ENCODE measurements at regions not wholly inside any gene's neighbourhood (a gene's known extent, or its start where the extent isn't known, plus 50 kb on each side); places are given as distances from the start of the nearest gene placed in this dataset.

DNA sequence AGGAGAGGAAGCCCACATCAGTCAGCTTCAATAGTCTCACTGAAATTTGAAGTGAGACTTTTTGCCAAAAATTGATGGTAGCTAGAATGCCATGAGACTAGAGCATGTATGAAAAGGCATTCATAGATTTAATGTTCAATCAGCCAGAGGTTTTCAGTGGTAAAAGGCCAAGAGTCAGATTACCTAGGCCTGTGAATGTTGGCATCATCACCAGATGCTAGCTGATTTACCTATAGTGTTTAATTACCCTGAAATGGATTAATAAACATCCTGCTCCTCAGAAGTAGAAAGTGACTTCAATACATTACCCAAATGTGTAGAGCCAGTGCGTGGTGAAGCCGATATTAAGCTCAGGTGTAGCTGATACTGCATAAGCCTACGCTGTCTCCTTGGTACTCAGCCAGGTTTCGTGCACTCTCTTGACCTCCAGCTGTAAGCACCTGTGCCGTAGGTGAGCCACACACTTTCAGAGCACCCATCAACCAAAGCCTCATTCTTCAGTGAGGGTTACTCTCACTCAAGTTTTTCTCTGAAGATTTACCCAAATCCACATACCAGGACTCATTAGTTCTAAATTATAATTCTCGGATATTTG lies 1140.3 kb upstream of the SLC10A2 start:
- Histone ChIP-seq H3K27ac (no peak overlapping the region), H3K36me3 (replicated peaks) (no peaks in the 10 kb centered on the region), H3K27me3 (replicated peaks) (no peaks in the 10 kb centered on the region), H3K4me3 (ENCODE audit: low read depth, low read length) (no peak overlapping the region)
- in situ Hi-C loops (cut with HindIII; ENCODE audit: low pct_ligation_motif_present, low sequenced_read_pairs) = no loop called here
- no peak for DNase-seq
- TF ChIP-seq, protein P1, sequence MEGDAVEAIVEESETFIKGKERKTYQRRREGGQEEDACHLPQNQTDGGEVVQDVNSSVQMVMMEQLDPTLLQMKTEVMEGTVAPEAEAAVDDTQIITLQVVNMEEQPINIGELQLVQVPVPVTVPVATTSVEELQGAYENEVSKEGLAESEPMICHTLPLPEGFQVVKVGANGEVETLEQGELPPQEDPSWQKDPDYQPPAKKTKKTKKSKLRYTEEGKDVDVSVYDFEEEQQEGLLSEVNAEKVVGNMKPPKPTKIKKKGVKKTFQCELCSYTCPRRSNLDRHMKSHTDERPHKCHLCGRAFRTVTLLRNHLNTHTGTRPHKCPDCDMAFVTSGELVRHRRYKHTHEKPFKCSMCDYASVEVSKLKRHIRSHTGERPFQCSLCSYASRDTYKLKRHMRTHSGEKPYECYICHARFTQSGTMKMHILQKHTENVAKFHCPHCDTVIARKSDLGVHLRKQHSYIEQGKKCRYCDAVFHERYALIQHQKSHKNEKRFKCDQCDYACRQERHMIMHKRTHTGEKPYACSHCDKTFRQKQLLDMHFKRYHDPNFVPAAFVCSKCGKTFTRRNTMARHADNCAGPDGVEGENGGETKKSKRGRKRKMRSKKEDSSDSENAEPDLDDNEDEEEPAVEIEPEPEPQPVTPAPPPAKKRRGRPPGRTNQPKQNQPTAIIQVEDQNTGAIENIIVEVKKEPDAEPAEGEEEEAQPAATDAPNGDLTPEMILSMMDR (IDR thresholded peaks at IDR 0.05; ENCODE audit: low read depth, low read length, missing control alignments) = no peak

DNA sequence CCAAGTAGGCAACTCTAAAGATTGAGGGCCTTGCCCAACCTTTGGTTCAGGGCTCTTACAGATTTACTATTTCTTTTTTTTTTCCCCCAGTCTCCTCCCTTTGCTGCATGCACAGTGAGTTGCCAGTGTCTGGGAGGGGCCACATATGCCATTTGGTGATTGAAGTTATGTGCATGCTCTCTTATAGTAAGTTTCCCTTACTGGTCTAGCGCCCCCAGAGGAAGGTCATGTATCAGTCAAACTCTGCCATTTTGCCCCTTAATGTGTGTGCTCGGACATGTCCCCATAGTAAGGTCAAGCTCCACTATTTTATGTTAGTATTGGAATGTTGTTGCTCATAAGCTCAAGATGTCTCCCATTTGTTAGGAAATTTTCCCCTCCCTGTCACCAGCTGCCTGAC lies 1138.0 kb upstream of the SLC10A2 start:
- H3K36me3 ChIP-seq (replicated peaks) = no peaks in the 10 kb centered on the region
- H3K27ac ChIP-seq = no peak overlapping the region
- TF ChIP-seq, protein P1 (IDR thresholded peaks at IDR 0.05; ENCODE audit: low read depth, low read length, missing control alignments) = no peak
- DNase-seq = no peak
- no peaks in the 10 kb centered on the region for H3K27me3 ChIP-seq (replicated peaks)
- in situ Hi-C loops (cut with HindIII; ENCODE audit: low pct_ligation_motif_present, low sequenced_read_pairs) = no loop called here
- no peak overlapping the region for H3K4me3 ChIP-seq (ENCODE audit: low read depth, low read length)

DNA sequence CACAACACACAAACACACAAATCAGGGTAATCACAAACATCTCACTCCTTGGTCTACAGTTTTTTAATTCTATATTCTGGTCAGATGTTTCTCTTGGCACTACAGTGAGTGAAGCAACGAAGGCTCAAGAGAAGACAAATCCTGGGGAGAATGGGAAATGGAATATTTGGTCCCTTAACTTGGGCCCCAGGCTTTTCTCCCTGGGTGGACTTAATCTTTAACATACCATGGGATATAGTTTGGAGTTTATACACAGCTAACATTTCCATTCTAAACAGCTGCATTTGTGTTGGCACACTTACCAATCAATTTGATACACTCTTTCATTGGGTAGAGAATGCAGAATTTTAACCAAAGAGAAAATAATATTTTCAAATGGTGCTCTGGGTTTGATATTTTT lies 1132.6 kb upstream of the SLC10A2 start:
- no peaks in the 10 kb centered on the region for H3K36me3 ChIP-seq (replicated peaks)
- in situ Hi-C loops (cut with HindIII; ENCODE audit: low pct_ligation_motif_present, low sequenced_read_pairs) = no loop called here
- no peak overlapping the region for H3K27ac ChIP-seq
- DNase-seq = no peak
- TF ChIP-seq, protein P1 (IDR thresholded peaks at IDR 0.05; ENCODE audit: low read depth, low read length, missing control alignments) = no peak
- H3K27me3 ChIP-seq (replicated peaks) = no peaks in the 10 kb centered on the region
- H3K4me3 ChIP-seq (ENCODE audit: low read depth, low read length) = no peak overlapping the region

DNA sequence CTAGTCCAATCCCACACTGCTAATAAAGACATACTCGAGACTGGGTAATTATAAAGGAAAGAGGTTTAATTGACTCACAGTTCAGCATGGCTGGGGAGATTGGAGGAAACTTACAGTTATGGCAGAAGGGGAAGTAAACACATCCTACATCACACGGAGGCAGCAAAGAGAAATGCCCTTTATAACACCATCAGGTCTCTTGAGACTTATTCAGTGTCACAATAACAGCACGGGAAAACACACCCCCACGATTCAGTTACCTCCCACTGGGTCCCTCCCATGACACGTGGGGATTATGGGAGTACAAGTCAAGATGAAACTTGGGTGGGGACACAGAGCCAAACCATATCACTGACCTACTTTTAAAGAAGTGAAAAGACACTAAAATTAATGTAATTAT lies 1130.4 kb upstream of the SLC10A2 start:
- no peak overlapping the region for H3K4me3 ChIP-seq (ENCODE audit: low read depth, low read length)
- in situ Hi-C loops (cut with HindIII; ENCODE audit: low pct_ligation_motif_present, low sequenced_read_pairs) = no loop called here
- DNase-seq = no peak
- H3K27me3 ChIP-seq (replicated peaks) = no peaks in the 10 kb centered on the region
- no peak overlapping the region for H3K27ac ChIP-seq
- TF ChIP-seq, protein P1 (IDR thresholded peaks at IDR 0.05; ENCODE audit: low read depth, low read length, missing control alignments) = no peak
- no peaks in the 10 kb centered on the region for H3K36me3 ChIP-seq (replicated peaks)

DNA sequence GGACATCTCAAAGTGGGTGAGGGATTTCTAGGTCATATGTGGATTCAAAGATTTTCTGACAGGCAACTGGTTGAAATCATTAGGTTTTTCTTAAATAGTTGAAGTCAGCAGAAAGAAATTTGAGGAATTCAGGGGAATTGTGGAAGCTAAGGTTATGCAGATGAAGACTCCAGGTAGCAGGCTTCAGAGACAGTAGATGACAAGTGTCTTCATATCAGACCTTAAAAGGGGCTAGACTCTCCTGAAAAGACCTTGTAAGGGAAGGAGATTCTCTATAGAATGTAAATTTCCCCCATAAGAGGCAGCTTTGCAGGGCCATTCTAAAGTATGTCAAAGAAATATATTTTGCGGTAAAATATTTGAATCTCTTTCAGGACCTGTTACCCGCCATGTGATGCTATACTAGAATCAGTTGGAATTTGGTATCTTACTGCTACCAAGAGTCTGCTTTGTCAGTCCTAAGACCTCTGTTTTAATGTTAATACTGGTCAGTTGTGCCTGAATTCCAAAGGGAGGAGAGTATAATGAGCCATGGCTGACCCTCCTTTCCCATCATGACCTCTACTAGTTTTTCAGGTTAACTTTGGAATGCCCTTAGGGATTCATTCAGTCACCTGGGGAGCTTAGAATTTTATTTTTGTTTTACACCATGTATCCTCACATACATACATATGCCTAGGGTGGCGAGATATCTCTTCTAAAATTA lies 1115.5 kb upstream of the SLC10A2 start:
- in situ Hi-C loops (cut with HindIII; ENCODE audit: low pct_ligation_motif_present, low sequenced_read_pairs) = no loop called here
- no peaks in the 10 kb centered on the region for H3K36me3 ChIP-seq (replicated peaks)
- H3K27ac ChIP-seq = no peak overlapping the region
- H3K4me3 ChIP-seq (ENCODE audit: low read depth, low read length) = no peak overlapping the region
- DNase-seq = no peak
- TF ChIP-seq, protein P1 (IDR thresholded peaks at IDR 0.05; ENCODE audit: low read depth, low read length, missing control alignments) = no peak
- H3K27me3 ChIP-seq (replicated peaks) = no peaks in the 10 kb centered on the region

Measured in brain microvascular endothelial cell (primary cell).